ENCODE measurements at regions not wholly inside any gene's neighbourhood (a gene's known extent, or its start where the extent isn't known, plus 50 kb on each side); places are given as distances from the start of the nearest gene placed in this dataset.

DNA sequence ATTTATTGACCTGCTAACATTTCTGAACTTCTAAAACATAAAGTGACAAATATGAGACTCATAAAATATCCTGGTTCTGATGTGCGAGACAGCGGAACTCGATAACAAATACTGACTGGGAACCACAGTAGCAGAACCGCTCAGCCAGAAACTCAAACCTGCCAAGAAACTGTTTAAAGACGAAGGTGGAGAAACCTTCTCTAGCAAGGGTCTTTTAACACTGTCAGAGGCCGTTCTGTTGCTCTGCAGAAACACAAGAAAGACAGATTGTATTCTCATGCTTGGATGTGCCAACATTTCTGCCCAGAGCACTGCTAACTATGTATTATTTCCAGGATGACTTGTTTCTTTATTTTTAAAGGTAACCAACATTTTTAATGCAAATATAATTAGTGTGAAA is 514.8 kb upstream of the ADARB2 start:
- in situ Hi-C loops (cut with HindIII; ENCODE audit: low pct_ligation_motif_present, low sequenced_read_pairs) = no loop called here
- no peak for DNase-seq
- Histone ChIP-seq H3K27ac (no peak overlapping the region), H3K27me3 (replicated peaks) (no peaks in the 10 kb centered on the region), H3K4me3 (ENCODE audit: low read depth, low read length) (no peak overlapping the region), H3K36me3 (replicated peaks) (no peaks in the 10 kb centered on the region)
- TF ChIP-seq, protein P1, sequence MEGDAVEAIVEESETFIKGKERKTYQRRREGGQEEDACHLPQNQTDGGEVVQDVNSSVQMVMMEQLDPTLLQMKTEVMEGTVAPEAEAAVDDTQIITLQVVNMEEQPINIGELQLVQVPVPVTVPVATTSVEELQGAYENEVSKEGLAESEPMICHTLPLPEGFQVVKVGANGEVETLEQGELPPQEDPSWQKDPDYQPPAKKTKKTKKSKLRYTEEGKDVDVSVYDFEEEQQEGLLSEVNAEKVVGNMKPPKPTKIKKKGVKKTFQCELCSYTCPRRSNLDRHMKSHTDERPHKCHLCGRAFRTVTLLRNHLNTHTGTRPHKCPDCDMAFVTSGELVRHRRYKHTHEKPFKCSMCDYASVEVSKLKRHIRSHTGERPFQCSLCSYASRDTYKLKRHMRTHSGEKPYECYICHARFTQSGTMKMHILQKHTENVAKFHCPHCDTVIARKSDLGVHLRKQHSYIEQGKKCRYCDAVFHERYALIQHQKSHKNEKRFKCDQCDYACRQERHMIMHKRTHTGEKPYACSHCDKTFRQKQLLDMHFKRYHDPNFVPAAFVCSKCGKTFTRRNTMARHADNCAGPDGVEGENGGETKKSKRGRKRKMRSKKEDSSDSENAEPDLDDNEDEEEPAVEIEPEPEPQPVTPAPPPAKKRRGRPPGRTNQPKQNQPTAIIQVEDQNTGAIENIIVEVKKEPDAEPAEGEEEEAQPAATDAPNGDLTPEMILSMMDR (IDR thresholded peaks at IDR 0.05; ENCODE audit: low read depth, low read length, missing control alignments) = no peak

DNA sequence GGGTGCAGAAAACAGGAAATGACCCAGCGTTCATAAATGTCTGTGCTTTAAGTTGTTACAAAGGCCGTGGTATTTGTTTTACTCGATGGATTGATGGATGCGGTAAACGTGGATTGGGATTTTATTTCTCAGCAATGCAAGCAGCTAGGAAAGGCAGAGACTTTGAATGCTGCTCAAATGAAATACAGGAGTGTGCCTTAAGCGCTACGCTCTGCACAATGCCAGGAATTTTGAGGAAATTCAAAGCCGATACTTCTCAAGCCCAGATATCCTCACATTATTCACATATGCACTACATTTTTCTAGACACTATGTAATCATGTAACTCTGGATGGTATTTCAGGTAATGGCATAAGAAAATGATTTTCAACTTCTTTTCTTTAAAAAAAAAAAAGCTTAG is 514.3 kb upstream of the ADARB2 start:
- TF ChIP-seq, protein P1 (IDR thresholded peaks at IDR 0.05; ENCODE audit: low read depth, low read length, missing control alignments) = no peak
- H3K27ac ChIP-seq = no peak overlapping the region
- in situ Hi-C loops (cut with HindIII; ENCODE audit: low pct_ligation_motif_present, low sequenced_read_pairs) = no loop called here

DNA sequence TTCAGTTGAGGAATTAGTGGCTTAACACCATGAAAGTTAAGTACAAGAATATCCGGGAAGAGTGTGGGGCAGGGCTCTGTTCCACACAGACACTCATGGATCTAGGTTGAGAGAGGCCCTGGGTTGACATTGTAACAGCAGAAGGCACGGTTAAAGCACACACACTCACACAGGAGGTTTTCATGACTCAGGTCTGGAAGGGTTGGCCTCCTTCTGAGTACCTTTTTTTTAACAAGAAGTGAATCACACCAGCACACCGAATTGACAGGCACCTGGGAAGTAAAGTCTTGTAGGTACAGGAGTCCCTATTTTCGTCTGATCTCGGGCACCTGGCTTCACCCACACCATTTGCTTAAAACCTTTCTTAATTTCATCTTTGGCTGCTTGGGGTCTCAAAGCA is 509.4 kb upstream of the ADARB2 start:
- Histone ChIP-seq H3K27me3 (replicated peaks) (no peaks in the 10 kb centered on the region), H3K36me3 (replicated peaks) (no peaks in the 10 kb centered on the region), H3K4me3 (ENCODE audit: low read depth, low read length) (no peak overlapping the region), H3K27ac (no peak overlapping the region)
- TF ChIP-seq, protein P1 (IDR thresholded peaks at IDR 0.05; ENCODE audit: low read depth, low read length, missing control alignments) = no peak
- no peak for DNase-seq
- in situ Hi-C loops (cut with HindIII; ENCODE audit: low pct_ligation_motif_present, low sequenced_read_pairs) = no loop called here

More for the DNA sequence above, 514.3 kb upstream of the ADARB2 start:
- no peak for DNase-seq
- Histone ChIP-seq H3K4me3 (ENCODE audit: low read depth, low read length) (no peak overlapping the region), H3K36me3 (replicated peaks) (no peaks in the 10 kb centered on the region), H3K27me3 (replicated peaks) (no peaks in the 10 kb centered on the region)

DNA sequence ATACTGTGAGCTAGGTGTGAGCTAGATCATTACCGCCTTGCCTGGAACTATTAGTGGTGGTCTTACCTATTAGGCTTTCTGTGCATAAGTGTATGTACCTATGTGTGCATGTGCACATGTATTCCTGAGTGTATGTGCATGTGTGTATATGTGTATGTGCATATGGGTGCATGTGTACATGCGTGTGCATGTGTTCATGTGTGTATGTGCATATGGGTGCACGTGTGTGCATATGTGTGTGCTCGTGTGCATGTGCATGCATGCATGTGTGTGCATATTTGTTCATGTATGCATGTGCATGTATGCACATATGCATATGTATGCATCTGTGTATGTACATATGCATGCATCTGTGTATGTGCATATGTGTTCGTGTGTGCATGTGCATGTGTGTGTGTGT is 508.3 kb upstream of the ADARB2 start:
- Histone ChIP-seq H3K4me3 (ENCODE audit: low read depth, low read length) (no peak overlapping the region), H3K27ac (no peak overlapping the region), H3K27me3 (replicated peaks) (no peaks in the 10 kb centered on the region), H3K36me3 (replicated peaks) (no peaks in the 10 kb centered on the region)
- DNase-seq = no peak
- TF ChIP-seq, protein P1 (IDR thresholded peaks at IDR 0.05; ENCODE audit: low read depth, low read length, missing control alignments) = no peak
- in situ Hi-C loops (cut with HindIII; ENCODE audit: low pct_ligation_motif_present, low sequenced_read_pairs) = no loop called here

DNA sequence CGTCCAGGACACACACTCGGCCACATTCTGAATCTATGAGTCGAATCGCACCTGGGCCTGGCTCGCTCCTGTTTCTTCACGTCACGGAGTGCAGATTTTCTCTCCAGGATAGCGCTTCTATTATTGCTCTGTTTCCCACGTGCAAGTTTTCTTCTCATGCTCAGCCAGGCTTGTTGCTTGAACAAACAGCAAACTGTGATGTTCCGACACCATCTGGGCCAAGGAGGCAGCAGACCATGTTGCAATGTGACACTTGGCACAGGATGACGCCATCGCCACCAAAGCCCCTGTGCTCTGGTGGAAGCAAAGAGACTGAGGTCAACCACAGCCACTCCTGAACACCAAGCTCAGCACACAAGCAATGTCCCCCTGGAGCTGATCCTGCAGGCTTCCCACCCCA is 507.1 kb upstream of the ADARB2 start:
- Histone ChIP-seq H3K27ac (no peak overlapping the region), H3K4me3 (ENCODE audit: low read depth, low read length) (no peak overlapping the region), H3K36me3 (replicated peaks) (no peaks in the 10 kb centered on the region), H3K27me3 (replicated peaks) (no peaks in the 10 kb centered on the region)
- DNase-seq = no peak
- TF ChIP-seq, protein P1 (IDR thresholded peaks at IDR 0.05; ENCODE audit: low read depth, low read length, missing control alignments) = no peak
- in situ Hi-C loops (cut with HindIII; ENCODE audit: low pct_ligation_motif_present, low sequenced_read_pairs) = no loop called here

DNA sequence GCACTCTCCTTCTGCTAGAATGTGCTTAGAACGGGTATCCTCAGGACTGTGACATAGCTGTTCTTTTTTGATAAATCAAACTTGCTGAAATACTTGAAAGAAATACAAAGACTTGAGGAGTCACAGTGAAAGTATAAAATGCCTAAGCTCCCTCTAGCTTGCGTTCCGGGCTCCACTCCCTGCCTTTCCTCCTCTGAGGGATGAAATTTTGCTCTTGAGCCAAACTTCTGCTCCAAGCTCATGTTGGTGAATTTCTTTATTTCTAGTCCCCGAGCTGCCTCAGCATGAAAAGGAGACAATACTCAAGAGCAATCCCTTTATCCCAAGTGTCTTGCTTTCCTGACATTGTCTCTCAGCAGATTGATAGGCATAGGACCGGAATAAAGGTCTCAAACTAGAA is 499.6 kb upstream of the ADARB2 start:
- TF ChIP-seq, protein P1 (IDR thresholded peaks at IDR 0.05; ENCODE audit: low read depth, low read length, missing control alignments) = no peak
- in situ Hi-C loops (cut with HindIII; ENCODE audit: low pct_ligation_motif_present, low sequenced_read_pairs) = no loop called here
- H3K4me3 ChIP-seq (ENCODE audit: low read depth, low read length) = no peak overlapping the region
- no peaks in the 10 kb centered on the region for H3K36me3 ChIP-seq (replicated peaks)
- H3K27me3 ChIP-seq (replicated peaks) = no peaks in the 10 kb centered on the region
- no peak overlapping the region for H3K27ac ChIP-seq
- no peak for DNase-seq

Data from brain microvascular endothelial cell (primary cell).